OCI-LY3 (cell line): ENCODE measurements at regions not wholly inside any gene's neighbourhood (a gene's known extent, or its start where the extent isn't known, plus 50 kb on each side); places are given as distances from the start of the nearest gene placed in this dataset.
"Not testable (repeated sequence)": the region's sequence is repeated elsewhere in the genome, so short reads cannot be mapped to it uniquely, and the experiment has no call there.

ENCODE experiments used
- H2AFZ ChIP-seq: fragments of 200-600, 300-600 bp; shearing (Covaris generic); 2 replicates; pipeline ENCODE4 v1.6.0; 2014; ENCODE audit warnings: antibody characterized with exemption, low read depth, low read length
- H3K27ac ChIP-seq: fragments of 200-600, 300-600 bp; sonication (generic); 2 replicates; pipeline ENCODE4 v1.5.1; 2014; ENCODE audit warnings: mild to moderate bottlenecking, low read length, moderate library complexity, mixed read lengths
- H3K27me3 ChIP-seq: fragments of 200-600, 300-600 bp; sonication (generic); 2 replicates; pipeline ENCODE4 v1.6.1; 2014; ENCODE audit warnings: low read depth, low read length, mixed read lengths
- H3K36me3 ChIP-seq: fragments of 200-600, 300-600 bp; sonication (generic); replicated peaks from 2 replicates; pipeline ENCODE3; 2014; ENCODE audit warnings: low read depth, low read length, mixed read lengths
- H3K4me1 ChIP-seq: fragments of 300-600, 200-600 bp; sonication (generic); 2 replicates; pipeline ENCODE4 v1.6.1; 2014; ENCODE audit warnings: low read length, mixed read lengths
- H3K4me2 ChIP-seq: fragments of 200-600, 300-600 bp; sonication (generic); 2 replicates; pipeline ENCODE4 v1.6.1; 2014; ENCODE audit warnings: low read length, mixed read lengths
- H3K4me3 ChIP-seq: fragments of 300-600, 200-600 bp; sonication (generic); 2 replicates; pipeline ENCODE4 v1.5.1; 2014; ENCODE audit warnings: antibody characterized with exemption, mild to moderate bottlenecking, low read length, moderate library complexity
- H3K79me2 ChIP-seq: fragments of 300-600, 200-600 bp; shearing (Covaris generic); 2 replicates; pipeline ENCODE4 v1.6.1; 2014; ENCODE audit warnings: mild to moderate bottlenecking, low read length, mixed read lengths
- H3K9ac ChIP-seq: fragments of 300-600, 200-600 bp; shearing (Covaris generic); 2 replicates; pipeline ENCODE4 v1.6.0; 2014; ENCODE audit warnings: mild to moderate bottlenecking, low read length, moderate library complexity
- H3K9me3 ChIP-seq: fragments of 200-600, 300-600 bp; shearing (Covaris generic); 2 replicates; pipeline ENCODE4 v1.6.1; 2014; ENCODE audit warnings: low read length, mixed read lengths; ENCODE audit not compliant: insufficient read depth
- H4K20me1 ChIP-seq: fragments of 200-600, 300-600 bp; sonication (generic); 2 replicates; pipeline ENCODE4 v1.6.1; 2016; ENCODE audit warnings: low read length, mixed read lengths; ENCODE audit not compliant: insufficient read depth
- CTCF ChIP-seq: fragments of 200-600, 300-600 bp; sonication (generic); IDR thresholded peaks from 2 replicates; pipeline ENCODE4 v1.5.1; 2014; ENCODE audit warnings: antibody characterized with exemption, low read length, low read depth
- EZH2phosphoT487 ChIP-seq: fragments of 200-600 bp; shearing (Covaris generic); IDR thresholded peaks from 2 replicates; pipeline ENCODE4 v1.6.1; 2018; ENCODE audit warnings: antibody characterized with exemption, mixed run types, low read depth

GRCh38 chr9:34862043-34862442 is 96.0 kb upstream of the PHF24 start:
- Histone ChIP-seq H3K36me3 (no peaks in the 10 kb centered on the region), H3K27ac (no peak overlapping the region), H3K79me2 (no peaks in the 10 kb centered on the region), H3K9ac (no peak overlapping the region), H3K27me3 (no peaks in the 10 kb centered on the region; the same call in 1 of the 2 replicates), H3K4me2 (no peak overlapping the region), H2AFZ (no peak overlapping the region), H3K4me3 (no peak overlapping the region), H3K4me1 (peaks cover 5% of the 10 kb centered on the region; the same call in 1 of the 2 replicates), H4K20me1 (no peaks in the 10 kb centered on the region), H3K9me3 (no peaks in the 10 kb centered on the region)
- TF ChIP-seq EZH2phosphoT487 (no peak), CTCF (no peak)

- not testable (repeated sequence) for H3K9me3 ChIP-seq, H3K4me1 ChIP-seq, H3K4me2 ChIP-seq, H3K27ac ChIP-seq, H4K20me1 ChIP-seq, H3K27me3 ChIP-seq, H3K9ac ChIP-seq, H3K4me3 ChIP-seq, H3K79me2 ChIP-seq, H3K36me3 ChIP-seq, H2AFZ ChIP-seq
These were observed 103.1 kb upstream of the PHF24 start for GRCh38 chr9:34855016-34855415.

- no peaks in the 10 kb centered on the region for H4K20me1 ChIP-seq
- no peak overlapping the region for H3K4me2 ChIP-seq
- no peak overlapping the region for H3K4me3 ChIP-seq
- H3K9ac ChIP-seq = no peak overlapping the region
- no peaks in the 10 kb centered on the region for H3K4me1 ChIP-seq
- H3K9me3 ChIP-seq = no peaks in the 10 kb centered on the region
- H3K27me3 ChIP-seq = peaks cover 16% of the 10 kb centered on the region
- TF ChIP-seq CTCF (no peak), EZH2phosphoT487 (no peak)
- no peak overlapping the region for H3K27ac ChIP-seq
- no peak overlapping the region for H2AFZ ChIP-seq
- no peaks in the 10 kb centered on the region for H3K36me3 ChIP-seq
- H3K79me2 ChIP-seq = no peaks in the 10 kb centered on the region
These were observed 120.1 kb upstream of the CCL21 start for GRCh38 chr9:34830068-34830467.

GRCh38 chr9:34826999-34827538 is 117.1 kb upstream of the CCL21 start:
- H3K79me2 ChIP-seq = no peaks in the 10 kb centered on the region
- no peak overlapping the region for H3K27ac ChIP-seq
- no peaks in the 10 kb centered on the region for H4K20me1 ChIP-seq
- H3K9ac ChIP-seq = no peak overlapping the region
- H3K9me3 ChIP-seq = no peaks in the 10 kb centered on the region
- H2AFZ ChIP-seq = no peak overlapping the region
- no peak overlapping the region for H3K4me2 ChIP-seq
- no peaks in the 10 kb centered on the region for H3K36me3 ChIP-seq
- no peaks in the 10 kb centered on the region for H3K4me1 ChIP-seq
- H3K27me3 ChIP-seq = peaks cover 16% of the 10 kb centered on the region
- no peak overlapping the region for H3K4me3 ChIP-seq
- TF ChIP-seq CTCF (no peak), EZH2phosphoT487 (no peak)

- H3K36me3 ChIP-seq = no peaks in the 10 kb centered on the region
- no peaks in the 10 kb centered on the region for H3K79me2 ChIP-seq
- no peaks in the 10 kb centered on the region for H3K9me3 ChIP-seq
- H3K9ac ChIP-seq = no peak overlapping the region
- H2AFZ ChIP-seq = no peak overlapping the region
- no peak overlapping the region for H3K4me2 ChIP-seq
- H4K20me1 ChIP-seq = no peaks in the 10 kb centered on the region
- no peak overlapping the region for H3K4me3 ChIP-seq
- H3K27me3 ChIP-seq = peaks cover 16% of the 10 kb centered on the region
- TF ChIP-seq CTCF (no peak), EZH2phosphoT487 (no peak)
- no peak overlapping the region for H3K27ac ChIP-seq
- no peaks in the 10 kb centered on the region for H3K4me1 ChIP-seq
These were observed 115.8 kb upstream of the CCL21 start for GRCh38 chr9:34825775-34826174.
